ENCODE measurements at regions not wholly inside any gene's neighbourhood (a gene's known extent, or its start where the extent isn't known, plus 50 kb on each side); places are given as distances from the start of the nearest gene placed in this dataset.

DNA sequence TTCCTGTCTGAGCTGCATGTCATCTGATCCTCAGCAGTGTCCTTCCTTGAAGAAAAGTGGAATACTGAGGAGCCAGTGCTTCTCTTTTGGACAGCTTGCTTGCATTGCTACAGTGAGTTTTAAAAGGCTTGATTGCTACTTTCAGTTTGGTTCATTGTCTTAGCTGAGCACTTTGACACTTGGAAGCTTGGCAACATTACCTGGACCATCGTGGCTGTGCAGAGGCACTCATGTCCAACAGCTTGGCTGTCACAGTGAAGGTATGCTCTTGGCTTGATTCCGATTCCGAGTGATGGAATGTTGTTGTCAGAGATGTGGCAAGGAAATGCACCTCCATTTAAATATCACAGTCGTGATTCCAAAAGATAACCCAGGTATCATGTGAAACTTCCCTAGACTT is 102.4 kb downstream of the FAS start:
- no peak for DNase-seq (ENCODE audit: insufficient read length)
- TF ChIP-seq TAF1 (IDR thresholded peaks at IDR 0.05; ENCODE audit: borderline replicate concordance, low read depth, low read length) = no peak
- TF ChIP-seq POLR2A (IDR thresholded peaks at IDR 0.05; ENCODE audit: low read depth, low read length) = no peak
- TF ChIP-seq POLR2AphosphoS5 (IDR thresholded peaks at IDR 0.05; ENCODE audit: low read depth, low read length) = no peak
- FAIRE-seq = peak; percentile 51

DNA sequence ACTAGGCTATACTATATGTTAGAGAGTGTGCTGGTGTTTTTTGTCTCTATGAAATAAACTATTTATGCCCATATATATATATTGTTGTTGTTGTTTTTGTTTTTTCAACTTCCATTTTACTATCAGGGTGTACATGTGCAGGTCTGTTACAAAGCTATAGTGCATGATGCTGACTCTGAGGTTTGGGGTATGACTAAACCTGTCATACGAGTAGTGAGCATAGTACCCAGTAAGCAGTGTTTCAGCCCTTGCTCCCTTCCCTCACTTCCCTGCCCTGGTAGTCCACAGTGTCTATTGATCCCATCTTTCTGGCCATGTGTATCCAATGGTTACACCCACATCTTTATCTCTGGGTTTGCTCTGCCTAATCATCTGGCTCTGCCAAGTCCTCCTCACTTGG is 101.8 kb downstream of the FAS start:
- TF ChIP-seq TAF1 (IDR thresholded peaks at IDR 0.05; ENCODE audit: borderline replicate concordance, low read depth, low read length) = no peak
- no peak for TF ChIP-seq POLR2A (IDR thresholded peaks at IDR 0.05; ENCODE audit: low read depth, low read length)
- no peak for TF ChIP-seq POLR2AphosphoS5 (IDR thresholded peaks at IDR 0.05; ENCODE audit: low read depth, low read length)
- no peak for DNase-seq (ENCODE audit: insufficient read length)
- no peak for FAIRE-seq

DNA sequence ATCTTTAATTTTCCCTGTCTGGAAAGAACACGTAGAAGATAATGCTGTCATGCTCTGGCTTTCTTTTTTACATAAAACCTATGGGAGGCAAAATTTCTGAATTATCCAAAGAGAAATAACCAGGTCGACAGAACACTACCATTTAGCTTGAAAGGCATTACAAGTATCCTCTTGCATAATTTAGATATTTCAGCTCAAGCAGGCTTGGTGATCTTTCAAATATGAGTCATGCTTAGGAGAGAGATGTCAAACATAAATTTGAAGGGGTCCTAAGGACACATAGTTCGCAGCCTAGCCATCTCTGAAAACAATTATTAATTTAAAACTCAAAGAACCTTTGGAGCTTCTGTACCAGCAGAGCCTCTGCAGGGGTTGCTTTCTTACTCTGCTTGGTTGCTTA is 100.9 kb downstream of the FAS start:
- no peak for FAIRE-seq
- TF ChIP-seq POLR2AphosphoS5 (IDR thresholded peaks at IDR 0.05; ENCODE audit: low read depth, low read length) (no peak), TAF1 (IDR thresholded peaks at IDR 0.05; ENCODE audit: borderline replicate concordance, low read depth, low read length) (no peak), POLR2A (IDR thresholded peaks at IDR 0.05; ENCODE audit: low read depth, low read length) (no peak)
- DNase-seq (ENCODE audit: insufficient read length) = no peak

DNA sequence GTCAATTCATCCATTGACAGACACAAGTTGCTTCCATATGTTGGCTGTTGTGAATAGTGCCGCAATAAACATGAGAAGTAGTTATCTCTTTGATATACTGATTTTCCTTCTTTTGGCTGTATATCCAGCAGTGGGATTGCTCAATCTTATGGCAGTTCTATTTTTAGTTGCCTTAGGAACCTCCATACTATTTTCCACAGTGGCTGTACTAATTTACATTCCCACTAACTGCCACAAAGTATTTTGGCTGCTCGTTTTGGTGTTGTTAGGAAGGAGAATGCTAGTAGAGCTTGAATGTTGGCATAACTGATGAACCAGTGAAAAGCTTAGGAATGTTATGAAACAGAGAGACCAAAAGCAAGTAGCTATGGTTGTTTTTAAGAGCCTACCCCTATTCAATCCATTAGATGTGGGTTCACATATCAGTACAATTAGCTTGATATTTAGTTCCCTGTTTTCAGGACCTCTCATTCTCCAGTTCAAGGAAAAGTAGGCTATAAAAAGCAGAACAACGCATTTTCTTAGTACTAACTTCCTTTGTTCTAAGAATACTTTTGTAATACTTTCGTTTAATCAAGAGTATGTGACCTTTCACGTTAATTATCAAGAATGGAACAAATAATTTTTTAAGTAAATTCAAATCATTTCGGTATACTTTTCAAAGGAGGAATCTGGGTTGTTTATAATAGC is 100.3 kb downstream of the FAS start:
- FAIRE-seq (peak; percentile 50), DNase-seq (ENCODE audit: insufficient read length) (no peak)
- no peak for TF ChIP-seq POLR2A (IDR thresholded peaks at IDR 0.05; ENCODE audit: low read depth, low read length)
- no peak for TF ChIP-seq POLR2AphosphoS5 (IDR thresholded peaks at IDR 0.05; ENCODE audit: low read depth, low read length)
- TF ChIP-seq TAF1 (IDR thresholded peaks at IDR 0.05; ENCODE audit: borderline replicate concordance, low read depth, low read length) = no peak

DNA sequence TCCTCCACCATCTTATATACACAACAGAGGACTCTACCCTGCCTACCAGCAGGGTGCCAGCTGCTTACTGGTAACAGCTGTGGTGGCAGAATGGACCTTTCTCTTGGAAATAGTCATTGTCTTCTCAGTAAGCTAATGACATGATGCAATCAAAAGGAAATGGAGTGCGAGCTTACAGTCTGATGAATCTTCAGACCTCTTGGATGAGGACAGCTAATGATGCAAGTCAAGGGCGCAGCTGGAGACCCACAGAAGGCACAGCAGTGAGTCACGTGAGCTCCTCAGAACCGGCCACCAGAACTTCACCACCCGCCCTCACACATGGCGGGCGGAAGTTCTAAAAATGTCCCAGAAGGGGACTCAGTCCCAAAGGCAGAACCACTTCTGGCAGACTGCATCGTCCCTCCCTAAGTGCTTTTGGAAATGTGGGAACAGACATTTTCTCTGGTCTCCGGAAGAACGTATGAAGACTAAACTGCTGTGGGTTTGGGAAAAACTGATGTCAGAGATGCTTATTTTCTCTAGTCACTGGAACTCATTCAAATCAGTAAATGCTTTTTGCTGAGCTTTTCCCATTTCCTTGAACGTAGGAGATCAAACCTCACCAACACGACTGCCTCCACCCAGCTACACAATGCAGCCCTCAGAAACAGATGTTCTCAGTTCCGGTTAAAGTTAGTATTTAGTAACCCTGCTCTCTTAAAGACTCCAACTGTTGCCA is 96.4 kb downstream of the FAS start:
- TF ChIP-seq POLR2AphosphoS5 (IDR thresholded peaks at IDR 0.05; ENCODE audit: low read depth, low read length) = no peak
- no peak for TF ChIP-seq POLR2A (IDR thresholded peaks at IDR 0.05; ENCODE audit: low read depth, low read length)
- no peak for TF ChIP-seq TAF1 (IDR thresholded peaks at IDR 0.05; ENCODE audit: borderline replicate concordance, low read depth, low read length)
- FAIRE-seq = no peak
- DNase-seq (ENCODE audit: insufficient read length) = no peak

DNA sequence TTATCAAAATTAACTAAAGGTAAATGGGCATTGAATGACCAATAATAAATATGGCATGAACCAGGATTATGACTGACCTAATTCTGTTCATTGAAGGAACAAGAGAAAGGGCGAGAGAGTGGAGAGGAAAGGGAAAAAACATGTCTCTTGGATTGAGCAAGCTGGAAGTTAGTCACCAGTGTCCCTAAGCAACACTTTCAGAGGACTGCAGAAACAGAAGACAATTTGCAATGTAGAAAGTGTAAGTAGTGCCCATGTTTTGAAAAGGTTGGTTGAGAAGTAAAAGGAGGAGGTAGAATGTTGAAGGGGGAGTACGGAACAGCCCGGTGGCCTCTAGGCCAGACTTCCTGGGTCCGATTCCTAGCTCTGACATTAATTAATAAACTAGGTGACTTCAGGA is 94.6 kb downstream of the FAS start:
- TF ChIP-seq POLR2AphosphoS5 (IDR thresholded peaks at IDR 0.05; ENCODE audit: low read depth, low read length) (no peak), POLR2A (IDR thresholded peaks at IDR 0.05; ENCODE audit: low read depth, low read length) (no peak), TAF1 (IDR thresholded peaks at IDR 0.05; ENCODE audit: borderline replicate concordance, low read depth, low read length) (no peak)
- DNase-seq (ENCODE audit: insufficient read length) (no peak), FAIRE-seq (peak; percentile 58)

DNA sequence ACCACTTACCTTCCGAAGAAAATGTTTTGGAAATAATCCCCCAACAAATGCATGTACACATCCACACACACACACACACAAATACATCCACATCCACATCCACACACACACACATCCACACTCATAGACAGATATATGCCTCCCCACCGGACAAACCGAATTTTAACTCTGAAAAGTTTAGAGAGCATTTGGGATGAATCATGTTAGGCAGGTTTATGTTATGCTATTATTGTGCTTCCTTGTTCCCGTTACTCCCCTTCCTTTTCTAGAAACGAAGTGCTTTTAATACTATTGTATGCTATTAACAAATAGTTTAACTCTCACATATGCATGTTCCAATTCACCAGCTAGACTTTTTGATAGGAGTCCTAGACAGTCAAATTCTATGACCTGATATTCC is 91.5 kb downstream of the FAS start:
- FAIRE-seq (no peak), DNase-seq (ENCODE audit: insufficient read length) (no peak)
- TF ChIP-seq TAF1 (IDR thresholded peaks at IDR 0.05; ENCODE audit: borderline replicate concordance, low read depth, low read length) (no peak), POLR2AphosphoS5 (IDR thresholded peaks at IDR 0.05; ENCODE audit: low read depth, low read length) (no peak), POLR2A (IDR thresholded peaks at IDR 0.05; ENCODE audit: low read depth, low read length) (no peak)

DNA sequence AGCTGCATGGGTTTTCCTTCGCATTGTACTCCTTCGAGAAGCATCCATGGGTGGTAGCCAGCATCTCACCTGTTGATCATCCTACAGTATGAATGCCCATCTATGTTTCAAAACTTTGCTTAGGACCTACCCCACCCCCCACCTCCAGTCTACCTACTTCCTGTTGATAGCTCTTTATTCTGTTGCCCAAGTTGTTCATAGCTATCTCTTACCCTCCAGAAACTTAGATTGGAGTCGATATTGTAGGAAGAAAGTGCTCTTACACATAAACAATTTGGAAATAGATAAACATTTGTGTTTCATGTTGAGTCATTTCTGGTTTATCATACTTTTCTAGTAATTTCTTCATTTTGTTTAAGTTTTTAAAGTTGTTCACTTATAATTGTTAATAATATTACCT is 90.1 kb downstream of the FAS start:
- TF ChIP-seq POLR2AphosphoS5 (IDR thresholded peaks at IDR 0.05; ENCODE audit: low read depth, low read length) = no peak
- no peak for TF ChIP-seq POLR2A (IDR thresholded peaks at IDR 0.05; ENCODE audit: low read depth, low read length)
- TF ChIP-seq TAF1 (IDR thresholded peaks at IDR 0.05; ENCODE audit: borderline replicate concordance, low read depth, low read length) = no peak
- FAIRE-seq (peak; percentile 57), DNase-seq (ENCODE audit: insufficient read length) (no peak)

DNA sequence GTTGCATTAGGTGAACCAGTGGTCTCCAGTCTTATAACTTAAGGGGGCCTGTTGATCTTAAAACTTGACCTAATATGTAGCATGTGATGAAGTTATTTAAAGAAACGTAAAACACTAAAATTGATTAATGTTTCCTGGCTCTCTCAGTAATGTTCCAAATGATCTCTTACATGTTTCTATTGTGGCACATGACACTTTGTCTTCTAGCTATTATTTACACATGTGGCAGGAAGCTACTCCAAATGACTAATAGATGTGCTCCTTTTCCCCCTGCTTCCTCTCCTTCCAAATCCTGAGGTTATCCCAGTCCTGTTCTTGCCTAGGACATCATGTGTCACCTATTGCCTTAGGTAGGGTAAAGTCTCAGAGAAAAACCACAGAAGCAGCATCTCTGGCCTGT is 89.4 kb downstream of the FAS start:
- FAIRE-seq = peak; percentile 33
- DNase-seq (ENCODE audit: insufficient read length) = no peak
- no peak for TF ChIP-seq POLR2AphosphoS5 (IDR thresholded peaks at IDR 0.05; ENCODE audit: low read depth, low read length)
- TF ChIP-seq POLR2A (IDR thresholded peaks at IDR 0.05; ENCODE audit: low read depth, low read length) = no peak
- TF ChIP-seq TAF1 (IDR thresholded peaks at IDR 0.05; ENCODE audit: borderline replicate concordance, low read depth, low read length) = no peak

DNA sequence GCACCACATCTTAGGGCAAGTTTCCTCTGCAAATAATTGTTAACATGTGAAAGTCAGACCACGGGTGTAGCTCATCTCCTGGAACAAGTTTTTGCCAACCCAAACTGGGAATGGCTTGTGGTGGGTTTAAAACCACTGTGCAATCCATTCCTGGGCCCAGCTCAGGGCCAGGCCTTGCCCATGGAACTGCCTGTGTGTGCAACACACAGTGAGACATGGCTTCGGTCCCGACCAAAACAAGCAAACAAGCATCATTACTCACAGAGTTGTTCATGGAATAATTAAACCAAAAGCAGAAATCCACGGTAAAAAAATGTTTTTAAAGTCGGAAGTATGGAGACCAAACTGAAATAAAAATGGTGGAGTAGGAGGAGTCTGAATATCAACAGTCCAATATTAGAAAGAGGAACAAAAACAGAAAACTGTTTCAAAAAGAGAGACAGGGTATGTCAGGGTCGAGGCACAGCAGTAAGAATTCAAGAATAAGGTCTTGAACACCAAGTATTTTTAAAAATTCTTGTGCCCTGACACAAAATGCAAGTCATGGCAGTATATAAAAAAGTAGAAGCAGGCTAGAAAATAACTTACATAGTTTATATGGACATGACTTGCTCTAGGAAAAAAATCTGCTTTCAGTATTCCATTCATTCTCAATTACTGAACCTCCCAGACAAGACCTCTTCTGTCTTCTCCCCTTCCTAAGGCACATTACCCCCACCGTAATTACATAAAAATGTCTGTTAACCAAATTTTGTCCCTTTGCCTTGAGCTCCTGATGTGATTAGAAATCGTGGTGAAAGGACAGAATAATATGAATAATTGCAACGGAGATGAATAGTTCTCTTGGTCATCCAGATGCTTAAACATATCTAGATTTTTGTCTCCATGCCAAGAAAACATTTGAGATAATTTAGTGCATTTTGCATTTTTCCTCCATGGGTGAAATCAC is 88.4 kb downstream of the FAS start:
- TF ChIP-seq TAF1 (IDR thresholded peaks at IDR 0.05; ENCODE audit: borderline replicate concordance, low read depth, low read length) (no peak), POLR2AphosphoS5 (IDR thresholded peaks at IDR 0.05; ENCODE audit: low read depth, low read length) (no peak), POLR2A (IDR thresholded peaks at IDR 0.05; ENCODE audit: low read depth, low read length) (no peak)
- FAIRE-seq = peak; percentile 80
- no peak for DNase-seq (ENCODE audit: insufficient read length)

DNA sequence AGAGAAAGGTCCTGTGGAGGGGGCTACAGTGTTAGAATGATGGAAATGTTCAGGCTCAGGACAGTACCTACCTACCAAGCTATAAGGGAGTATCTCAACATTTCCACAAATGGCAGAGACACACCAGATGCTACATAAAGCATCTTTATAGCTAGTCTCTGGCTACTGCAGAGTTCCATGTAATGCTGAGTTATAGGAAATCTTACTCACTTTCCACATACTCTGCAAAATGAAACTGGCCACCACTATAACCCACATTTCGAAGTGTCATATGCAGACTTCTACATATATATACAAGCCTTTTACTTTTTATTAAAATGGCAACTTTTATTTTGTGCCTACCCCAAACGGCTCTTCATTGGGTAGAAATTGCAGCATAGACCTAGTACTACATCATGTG is 85.5 kb downstream of the FAS start:
- no peak for DNase-seq (ENCODE audit: insufficient read length)
- TF ChIP-seq POLR2A (IDR thresholded peaks at IDR 0.05; ENCODE audit: low read depth, low read length) = no peak
- TF ChIP-seq TAF1 (IDR thresholded peaks at IDR 0.05; ENCODE audit: borderline replicate concordance, low read depth, low read length) = no peak
- TF ChIP-seq POLR2AphosphoS5 (IDR thresholded peaks at IDR 0.05; ENCODE audit: low read depth, low read length) = no peak
- no peak for FAIRE-seq
